ENCODE measurements at regions not wholly inside any gene's neighbourhood (a gene's known extent, or its start where the extent isn't known, plus 50 kb on each side); places are given as distances from the start of the nearest gene placed in this dataset.
A peak's percentile ranks its signal among the peaks of the same experiment; 100 is the strongest.

GRCh38 chr18:70848329-70848728, 559.5 kb downstream of the SOCS6 start:
- H3K27ac Mint-ChIP-seq, result no peak overlapping the region
- DNase-seq (ENCODE audit: low spot score), result no peak
- Histone ChIP-seq H3K4me3 (no peak overlapping the region), H2AFZ (replicated peaks) (no peak overlapping the region), H3K9ac (no peak overlapping the region), H3K36me3 (no peaks in the 10 kb centered on the region), H3K27ac (no peak overlapping the region), H3K27me3 (no peaks in the 10 kb centered on the region), H3K9me3 (ENCODE audit: low read depth) (no peaks in the 10 kb centered on the region), H3F3A (ENCODE audit: low read depth) (no peaks in the 10 kb centered on the region), H4K20me1 (ENCODE audit: low read depth) (no peaks in the 10 kb centered on the region), H3K4me1 (no peaks in the 10 kb centered on the region), H3K4me2 (no peak overlapping the region), H3K79me2 (ENCODE audit: low read depth) (no peaks in the 10 kb centered on the region)
- TF ChIP-seq EZH2phosphoT487 (IDR thresholded peaks at IDR 0.05) (no peak), EZH2 (IDR thresholded peaks at IDR 0.05) (no peak)
- TF ChIP-seq, protein P1, sequence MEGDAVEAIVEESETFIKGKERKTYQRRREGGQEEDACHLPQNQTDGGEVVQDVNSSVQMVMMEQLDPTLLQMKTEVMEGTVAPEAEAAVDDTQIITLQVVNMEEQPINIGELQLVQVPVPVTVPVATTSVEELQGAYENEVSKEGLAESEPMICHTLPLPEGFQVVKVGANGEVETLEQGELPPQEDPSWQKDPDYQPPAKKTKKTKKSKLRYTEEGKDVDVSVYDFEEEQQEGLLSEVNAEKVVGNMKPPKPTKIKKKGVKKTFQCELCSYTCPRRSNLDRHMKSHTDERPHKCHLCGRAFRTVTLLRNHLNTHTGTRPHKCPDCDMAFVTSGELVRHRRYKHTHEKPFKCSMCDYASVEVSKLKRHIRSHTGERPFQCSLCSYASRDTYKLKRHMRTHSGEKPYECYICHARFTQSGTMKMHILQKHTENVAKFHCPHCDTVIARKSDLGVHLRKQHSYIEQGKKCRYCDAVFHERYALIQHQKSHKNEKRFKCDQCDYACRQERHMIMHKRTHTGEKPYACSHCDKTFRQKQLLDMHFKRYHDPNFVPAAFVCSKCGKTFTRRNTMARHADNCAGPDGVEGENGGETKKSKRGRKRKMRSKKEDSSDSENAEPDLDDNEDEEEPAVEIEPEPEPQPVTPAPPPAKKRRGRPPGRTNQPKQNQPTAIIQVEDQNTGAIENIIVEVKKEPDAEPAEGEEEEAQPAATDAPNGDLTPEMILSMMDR (IDR thresholded peaks at IDR 0.05), result no peak
- no peak overlapping the region for H3K4me3 Mint-ChIP-seq
- H3K4me1 Mint-ChIP-seq, result no peaks in the 10 kb centered on the region
- no peaks in the 10 kb centered on the region for H3K9me3 Mint-ChIP-seq
- no peaks in the 10 kb centered on the region for H3K27me3 Mint-ChIP-seq (ENCODE audit: insufficient read depth, low read depth)
- no peaks in the 10 kb centered on the region for H3K36me3 Mint-ChIP-seq

GRCh38 chr18:70840649-70841048, 551.8 kb downstream of the SOCS6 start:
- no peak overlapping the region for H3K4me3 Mint-ChIP-seq
- H3K27ac Mint-ChIP-seq, result peak overlapping the region; percentile 13
- H2AFZ ChIP-seq (replicated peaks), result no peak overlapping the region
- H3K4me3 ChIP-seq, result no peak overlapping the region
- no peaks in the 10 kb centered on the region for H3K27me3 ChIP-seq
- peak overlapping the region; percentile 23 for H3K4me2 ChIP-seq
- H3K9me3 Mint-ChIP-seq, result no peaks in the 10 kb centered on the region
- no peak overlapping the region for H3K27ac ChIP-seq
- TF ChIP-seq EZH2 (IDR thresholded peaks at IDR 0.05) (no peak), EZH2phosphoT487 (IDR thresholded peaks at IDR 0.05) (no peak)
- TF ChIP-seq, protein P1 (IDR thresholded peaks at IDR 0.05), result no peak
- H3K4me1 ChIP-seq, result peaks cover 12% of the 10 kb centered on the region
- no peak overlapping the region for H3K9ac ChIP-seq
- H3F3A ChIP-seq (ENCODE audit: low read depth), result no peaks in the 10 kb centered on the region
- H3K36me3 ChIP-seq, result no peaks in the 10 kb centered on the region
- H3K79me2 ChIP-seq (ENCODE audit: low read depth), result no peaks in the 10 kb centered on the region
- no peaks in the 10 kb centered on the region for H3K36me3 Mint-ChIP-seq
- no peaks in the 10 kb centered on the region for H3K9me3 ChIP-seq (ENCODE audit: low read depth)
- no peaks in the 10 kb centered on the region for H3K27me3 Mint-ChIP-seq (ENCODE audit: insufficient read depth, low read depth)
- H3K4me1 Mint-ChIP-seq, result peaks cover 15% of the 10 kb centered on the region
- no peaks in the 10 kb centered on the region for H4K20me1 ChIP-seq (ENCODE audit: low read depth)
- DNase-seq (ENCODE audit: low spot score), result peak; percentile 44

DNA sequence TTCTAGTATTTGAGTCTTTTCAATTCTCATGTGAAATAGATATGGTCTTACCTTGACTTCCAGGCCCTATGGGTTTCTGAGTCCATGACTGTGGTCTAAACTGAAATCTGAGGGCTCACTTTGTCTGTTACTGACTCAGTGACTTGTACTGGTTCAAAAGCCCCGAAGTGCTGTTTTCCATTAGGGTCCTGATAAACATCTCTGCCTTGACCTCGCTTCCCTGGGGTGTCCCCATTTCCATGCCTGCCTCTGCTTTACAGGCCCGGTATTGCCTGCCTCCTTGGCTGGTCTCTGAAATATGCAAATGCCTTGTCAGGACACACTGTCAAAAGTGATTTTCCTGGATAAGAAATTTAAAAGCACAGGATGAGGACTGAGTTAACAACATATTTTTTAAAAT, 538.8 kb downstream of the SOCS6 start:
- H3K4me3 ChIP-seq, result no peak overlapping the region
- no peaks in the 10 kb centered on the region for H3K9me3 Mint-ChIP-seq

More for the DNA sequence above, 538.8 kb downstream of the SOCS6 start:
- H3K4me1 ChIP-seq, result no peaks in the 10 kb centered on the region
- H3K79me2 ChIP-seq (ENCODE audit: low read depth), result no peaks in the 10 kb centered on the region
- no peak overlapping the region for H3K9ac ChIP-seq
- H4K20me1 ChIP-seq (ENCODE audit: low read depth), result no peaks in the 10 kb centered on the region
- no peaks in the 10 kb centered on the region for H3K9me3 ChIP-seq (ENCODE audit: low read depth)
- no peak for DNase-seq (ENCODE audit: low spot score)
- no peaks in the 10 kb centered on the region for H3K36me3 Mint-ChIP-seq
- no peak overlapping the region for H2AFZ ChIP-seq (replicated peaks)
- TF ChIP-seq, protein P1 (IDR thresholded peaks at IDR 0.05), result no peak
- H3K36me3 ChIP-seq, result no peaks in the 10 kb centered on the region
- no peaks in the 10 kb centered on the region for H3F3A ChIP-seq (ENCODE audit: low read depth)
- H3K4me2 ChIP-seq, result no peak overlapping the region
- H3K4me1 Mint-ChIP-seq, result no peaks in the 10 kb centered on the region
- no peak overlapping the region for H3K4me3 Mint-ChIP-seq
- H3K27me3 ChIP-seq, result no peaks in the 10 kb centered on the region
- no peaks in the 10 kb centered on the region for H3K27me3 Mint-ChIP-seq (ENCODE audit: insufficient read depth, low read depth)
- H3K27ac ChIP-seq, result no peak overlapping the region
- H3K27ac Mint-ChIP-seq, result peak overlapping the region; percentile 54
